Skeletal muscle cell (primary cell): ENCODE measurements at regions not wholly inside any gene's neighbourhood (a gene's known extent, or its start where the extent isn't known, plus 50 kb on each side); places are given as distances from the start of the nearest gene placed in this dataset.
A peak's percentile ranks its signal among the peaks of the same experiment; 100 is the strongest.

Source experiments
- DNase-seq: peaks from one replicate; pipeline ENCODE4 v3.0.0-alpha.2; 2010; ENCODE audit warnings: low read depth
- H3K4me3 ChIP-seq: 2 replicates; pipeline ENCODE4 v1.5.1; 2011; ENCODE audit warnings: low read depth, mild to moderate bottlenecking, control low read depth, low read length, moderate library complexity

DNA sequence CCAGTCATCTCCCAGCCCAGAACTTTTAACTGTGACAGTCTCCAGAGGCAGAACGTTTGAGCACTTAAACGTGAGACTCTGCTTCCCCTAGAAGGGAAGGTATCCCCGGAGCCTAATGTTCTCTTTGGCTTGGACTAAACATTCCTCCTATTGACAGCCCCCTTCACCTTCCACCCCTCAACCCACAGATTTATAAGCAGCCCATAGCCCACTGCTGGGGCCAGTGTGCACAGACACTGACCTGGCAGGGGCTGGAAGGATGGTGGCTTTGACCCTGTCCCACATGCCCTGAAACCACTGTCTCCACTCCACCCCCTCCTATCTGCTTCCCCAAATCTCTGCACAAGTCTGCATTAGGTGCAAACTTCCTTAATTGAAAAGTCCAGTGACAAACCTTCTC, 715.0 kb upstream of the IGFBP3 start:
- no peak overlapping the region for H3K4me3 ChIP-seq
- DNase-seq = no peak

DNA sequence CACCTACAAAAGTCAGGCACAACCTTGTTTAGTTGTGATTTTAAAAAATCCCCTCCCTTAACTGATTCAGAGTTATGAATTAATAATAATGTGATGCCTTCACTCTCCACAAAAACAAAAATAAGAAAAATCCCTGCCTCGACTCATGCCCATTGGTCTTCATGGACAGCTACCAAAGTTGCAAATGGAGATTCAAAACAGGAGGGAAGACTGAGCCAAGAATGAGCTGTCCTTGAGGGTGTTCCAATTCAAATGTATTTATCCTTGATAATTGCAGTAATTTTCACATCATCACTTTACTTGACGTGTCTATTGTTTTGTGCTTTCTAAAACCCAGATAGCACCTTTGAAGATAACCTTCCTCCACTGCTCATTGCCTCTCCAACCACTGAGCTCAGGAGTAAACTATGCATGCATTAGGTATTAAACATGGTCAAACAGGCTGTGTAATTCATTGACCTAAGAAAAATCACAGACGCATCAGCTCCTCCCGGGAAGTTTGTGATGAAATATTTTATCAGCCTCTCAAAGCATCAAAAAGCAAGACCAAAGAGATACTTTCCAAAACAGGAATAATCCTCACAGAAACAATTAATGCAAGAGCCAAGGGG, 712.7 kb upstream of the IGFBP3 start:
- DNase-seq = no peak
- H3K4me3 ChIP-seq = no peak overlapping the region

- no peak for DNase-seq
- no peak overlapping the region for H3K4me3 ChIP-seq
Measured at GRCh38 chr7:46633200-46633599, 712.1 kb upstream of the IGFBP3 start.

DNA sequence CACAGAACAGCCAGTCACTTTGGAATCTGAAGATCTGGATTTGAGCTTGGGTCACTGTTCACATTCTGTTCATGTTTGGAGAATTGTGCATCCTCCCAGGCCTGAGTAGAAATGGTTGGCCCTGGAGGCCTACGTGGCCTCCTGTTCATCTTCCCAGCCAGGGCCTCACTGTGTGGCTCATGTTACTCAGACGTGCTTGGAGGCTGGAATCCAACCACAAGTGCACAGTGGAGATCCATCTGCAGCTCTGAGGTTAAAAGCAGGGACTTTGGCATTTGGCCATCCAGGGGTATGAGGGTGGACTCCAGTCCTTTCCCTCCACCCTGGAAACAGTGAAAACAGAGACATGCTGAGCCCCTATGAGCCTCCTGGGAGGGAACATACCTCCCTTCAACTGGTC, 709.0 kb upstream of the IGFBP3 start:
- H3K4me3 ChIP-seq = no peak overlapping the region
- DNase-seq = peak; percentile 78

DNA sequence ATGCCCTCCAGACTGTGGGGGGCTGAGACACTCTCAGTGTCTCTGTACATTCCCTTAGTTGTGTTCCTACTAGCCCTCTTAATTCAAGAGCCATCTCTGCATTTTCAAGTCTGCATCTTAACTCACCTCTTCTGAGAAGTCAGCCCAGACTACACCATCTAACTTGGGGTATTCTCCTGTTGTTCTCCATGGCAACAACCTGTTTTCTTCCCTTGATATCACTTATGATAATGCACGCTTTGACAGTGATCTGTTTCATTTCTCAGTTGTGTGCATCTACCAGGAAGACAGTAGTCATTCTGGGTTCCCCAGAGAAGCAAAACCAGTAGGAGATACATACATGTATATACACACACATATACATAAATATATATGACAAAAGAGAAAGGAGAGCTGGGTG, 707.3 kb upstream of the IGFBP3 start:
- no peak overlapping the region for H3K4me3 ChIP-seq
- DNase-seq = no peak

- H3K4me3 ChIP-seq = no peak overlapping the region
- DNase-seq = no peak
Measured at GRCh38 chr7:46626691-46627310, 705.7 kb upstream of the IGFBP3 start.

DNA sequence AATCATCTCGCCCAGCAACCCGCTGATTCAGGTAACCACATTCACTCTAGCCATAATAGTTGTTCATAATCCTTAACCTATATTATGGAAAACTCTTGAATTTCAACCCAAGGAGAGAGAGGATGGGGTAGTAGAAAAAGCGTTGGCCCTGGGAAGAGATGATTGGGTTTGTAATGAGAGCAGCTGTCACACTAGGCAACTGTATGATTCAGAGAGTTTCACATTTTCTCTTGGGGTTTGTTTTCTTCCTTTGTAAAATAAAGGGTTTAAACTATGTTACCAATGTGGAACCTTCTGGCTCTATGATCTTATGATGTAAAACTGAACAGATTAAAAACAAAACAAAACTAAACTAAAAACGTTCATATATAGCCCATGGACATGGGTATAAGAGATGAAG, 705.2 kb upstream of the IGFBP3 start:
- no peak for DNase-seq
- H3K4me3 ChIP-seq = no peak overlapping the region

GRCh38 chr7:46625032-46625431, 704.0 kb upstream of the IGFBP3 start:
- DNase-seq = no peak
- H3K4me3 ChIP-seq = no peak overlapping the region

- no peak for DNase-seq
- H3K4me3 ChIP-seq = no peak overlapping the region
Measured at GRCh38 chr7:46622251-46622650, 701.2 kb upstream of the IGFBP3 start.

DNA sequence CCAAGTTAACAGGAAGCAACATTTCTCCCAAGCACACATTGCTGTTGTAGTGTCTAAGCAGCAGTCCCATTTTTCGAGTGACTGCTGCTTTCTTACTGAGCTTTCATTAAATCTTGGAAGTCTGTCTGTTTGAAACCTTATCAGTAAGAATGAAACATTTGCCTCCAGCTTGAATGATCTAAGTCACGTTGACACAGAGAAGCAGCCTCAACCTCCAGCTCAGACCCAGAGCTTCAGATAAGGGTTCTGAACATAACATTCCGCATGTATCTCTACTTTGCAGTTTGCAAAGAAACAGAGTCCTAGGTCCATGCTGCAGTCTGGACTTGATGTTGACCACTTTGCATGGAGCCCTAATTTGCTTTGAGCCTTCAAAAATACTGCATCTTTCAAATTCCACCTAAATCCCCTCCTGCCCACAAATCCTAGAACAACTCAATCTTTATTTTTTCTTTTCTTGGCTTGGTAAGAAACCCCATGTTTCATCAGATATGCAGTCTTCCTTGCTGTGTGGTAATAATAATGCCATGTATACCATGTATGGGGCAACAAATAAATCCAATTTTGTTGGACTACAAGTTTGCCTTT, 698.7 kb upstream of the IGFBP3 start:
- no peak overlapping the region for H3K4me3 ChIP-seq
- DNase-seq = no peak

- no peak overlapping the region for H3K4me3 ChIP-seq
- no peak for DNase-seq
Measured at GRCh38 chr7:46616636-46617035, 695.6 kb upstream of the IGFBP3 start.

DNA sequence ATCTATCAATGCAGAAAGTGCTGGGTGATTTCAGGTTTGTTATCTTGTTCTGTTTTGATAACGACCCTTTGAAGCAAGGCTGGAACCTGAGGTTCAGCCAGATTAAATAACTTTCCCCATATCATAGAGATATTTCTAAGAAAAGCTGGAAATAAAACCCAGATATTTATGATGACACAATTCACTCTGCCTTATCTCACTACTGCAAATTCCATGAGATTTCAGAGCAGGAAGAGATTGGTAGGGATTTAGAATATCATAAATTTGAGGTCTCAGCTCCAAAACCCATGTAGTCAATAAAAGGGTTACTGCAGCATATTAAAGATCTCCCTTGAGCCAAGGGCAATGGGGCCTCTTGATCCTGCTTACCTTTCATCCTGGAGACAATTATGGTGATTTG, 692.5 kb upstream of the IGFBP3 start:
- no peak for DNase-seq
- no peak overlapping the region for H3K4me3 ChIP-seq

GRCh38 chr7:46613116-46613515, 692.0 kb upstream of the IGFBP3 start:
- H3K4me3 ChIP-seq = no peak overlapping the region
- DNase-seq = no peak

GRCh38 chr7:46611508-46611907, 690.4 kb upstream of the IGFBP3 start:
- no peak overlapping the region for H3K4me3 ChIP-seq
- no peak for DNase-seq

DNA sequence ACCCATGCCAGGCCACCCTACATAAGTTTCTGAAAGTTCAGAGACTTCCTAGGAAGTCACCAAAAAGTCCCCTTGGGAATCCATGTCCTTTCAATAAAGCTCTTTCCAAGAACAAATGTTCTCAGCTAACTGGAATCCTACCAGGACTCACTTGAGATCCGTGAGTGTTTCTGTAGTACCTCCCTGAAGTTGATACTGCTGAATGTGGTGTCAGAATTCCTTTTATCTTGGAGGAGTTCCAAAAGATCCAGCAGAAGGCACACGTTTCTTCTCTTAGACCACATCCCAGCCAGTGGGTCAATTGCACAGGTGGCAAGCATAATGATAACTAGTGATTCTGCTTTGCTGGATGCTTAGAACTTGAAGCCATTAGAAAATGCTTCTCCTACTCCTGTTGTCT, 689.7 kb upstream of the IGFBP3 start:
- DNase-seq = no peak

DNA sequence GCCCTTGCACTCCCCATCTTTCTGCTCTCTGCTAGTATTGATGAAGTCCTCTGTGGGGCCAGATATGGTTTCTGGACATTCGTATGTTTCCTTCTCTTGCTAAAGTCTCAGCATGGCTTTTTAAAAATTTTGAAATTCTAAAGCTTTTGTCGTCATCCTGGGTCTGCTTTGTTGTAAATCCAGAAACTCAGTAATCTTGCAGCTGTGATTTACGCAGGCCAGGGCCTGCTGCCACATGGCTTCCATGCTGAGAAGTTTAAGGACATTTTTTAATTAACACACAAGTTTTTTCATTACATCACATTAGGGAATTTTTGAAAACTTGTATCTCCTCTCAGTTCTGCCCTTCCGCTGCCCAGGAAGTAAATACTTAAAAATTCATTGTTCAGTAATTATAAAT, 686.1 kb upstream of the IGFBP3 start:
- H3K4me3 ChIP-seq = no peak overlapping the region
- no peak for DNase-seq

More for the DNA sequence above, 689.7 kb upstream of the IGFBP3 start:
- no peak overlapping the region for H3K4me3 ChIP-seq

DNA sequence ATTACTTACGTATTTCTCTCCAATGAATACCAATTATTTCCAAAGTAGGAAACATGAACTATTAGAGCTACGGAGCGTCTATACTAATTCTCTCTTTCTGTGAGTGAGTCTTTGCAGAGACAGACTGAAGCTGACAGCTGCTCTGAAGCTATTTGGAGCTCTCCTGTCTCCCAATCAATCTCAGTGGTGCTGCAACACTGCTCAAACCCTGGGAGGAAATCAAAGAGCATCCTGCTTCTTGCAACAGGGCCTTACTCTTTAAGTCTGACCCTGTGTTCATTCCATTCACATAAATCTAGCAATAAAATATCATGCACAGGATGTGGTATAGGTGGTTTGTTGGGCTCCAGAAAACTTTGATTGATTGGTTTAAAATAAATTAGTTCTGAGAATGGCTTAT, 685.7 kb upstream of the IGFBP3 start:
- DNase-seq = no peak
- no peak overlapping the region for H3K4me3 ChIP-seq

- no peak overlapping the region for H3K4me3 ChIP-seq
- DNase-seq = no peak
Measured at GRCh38 chr7:46604241-46604661, 683.2 kb upstream of the IGFBP3 start.

DNA sequence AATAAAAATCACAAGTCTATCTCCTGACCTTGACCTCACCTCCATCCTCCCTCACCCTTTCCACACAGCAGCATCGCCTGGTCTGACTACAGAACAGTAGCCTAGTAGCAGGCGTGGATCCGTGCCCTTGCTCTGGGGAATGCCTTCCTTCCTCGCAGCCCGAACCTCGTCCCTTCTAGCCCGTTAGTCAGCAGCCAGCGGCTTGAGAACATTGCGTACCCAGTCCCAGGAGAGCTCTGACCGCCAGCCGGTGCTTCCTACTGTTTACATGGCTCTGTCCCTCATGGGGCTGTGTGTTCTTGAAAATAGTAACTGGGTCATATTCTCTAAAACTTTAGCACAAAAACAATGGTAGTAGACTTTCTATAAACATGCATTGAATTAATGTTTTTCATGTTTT, 682.7 kb upstream of the IGFBP3 start:
- peak; percentile 92 for DNase-seq
- H3K4me3 ChIP-seq = no peak overlapping the region

DNA sequence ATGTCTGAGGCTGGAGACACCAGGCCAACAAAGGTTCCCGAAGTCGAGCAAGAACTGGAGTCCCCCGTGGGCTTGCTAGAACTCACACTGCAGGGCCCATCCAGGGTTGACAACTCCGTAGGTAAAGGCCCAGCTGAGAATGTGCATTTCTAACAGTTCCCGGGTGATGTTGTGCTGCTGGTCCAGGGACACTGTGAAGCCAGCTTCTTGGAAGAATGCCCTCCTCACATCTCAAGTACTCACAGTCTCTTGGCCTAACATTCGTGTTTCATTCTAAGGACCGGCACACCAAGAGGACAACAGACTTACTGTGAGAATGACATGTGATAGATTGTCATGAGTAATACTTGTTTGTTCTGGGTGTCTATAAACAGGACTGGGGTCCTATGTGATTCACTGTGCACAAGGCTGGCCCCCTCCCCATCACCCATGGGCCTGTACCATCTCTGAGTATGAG, 682.3 kb upstream of the IGFBP3 start:
- H3K4me3 ChIP-seq = no peak overlapping the region
- no peak for DNase-seq

DNA sequence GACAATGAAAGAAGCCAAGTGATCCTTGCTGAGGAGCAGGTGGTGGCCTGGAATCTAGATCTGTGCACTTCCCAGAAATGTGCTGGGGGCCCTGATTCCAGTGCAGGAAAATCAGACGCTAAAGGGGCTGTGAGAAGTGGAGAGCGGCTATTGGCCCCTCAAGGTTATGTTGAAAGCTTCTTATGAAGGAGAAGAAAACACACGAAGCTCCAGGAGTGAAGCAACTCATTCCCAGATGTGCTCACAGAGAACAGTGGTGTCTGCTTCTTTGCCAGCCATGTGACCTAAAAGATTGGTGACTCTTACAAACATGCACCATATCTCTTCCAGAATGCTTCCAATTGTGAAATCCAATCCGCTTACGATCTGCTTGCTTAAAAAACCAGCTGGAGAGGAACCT, 679.3 kb upstream of the IGFBP3 start:
- peak; percentile 74 for DNase-seq
- no peak overlapping the region for H3K4me3 ChIP-seq
